Stimulated activated CD8-positive, alpha-beta memory T cell treated with anti-CD3 and anti-CD28 coated beads, Interleukin-7, amount 100 ng/mL, for 24 hours (primary cell): ENCODE measurements at regions not wholly inside any gene's neighbourhood (a gene's known extent, or its start where the extent isn't known, plus 50 kb on each side); places are given as distances from the start of the nearest gene placed in this dataset.
"Not testable (repeated sequence)": the region's sequence is repeated elsewhere in the genome, so short reads cannot be mapped to it uniquely, and the experiment has no call there.

Source experiments
- DNase-seq: peaks from one replicate; pipeline ENCODE4 v3.0.0-alpha.2; 2020; ENCODE audit warnings: low read depth

DNA sequence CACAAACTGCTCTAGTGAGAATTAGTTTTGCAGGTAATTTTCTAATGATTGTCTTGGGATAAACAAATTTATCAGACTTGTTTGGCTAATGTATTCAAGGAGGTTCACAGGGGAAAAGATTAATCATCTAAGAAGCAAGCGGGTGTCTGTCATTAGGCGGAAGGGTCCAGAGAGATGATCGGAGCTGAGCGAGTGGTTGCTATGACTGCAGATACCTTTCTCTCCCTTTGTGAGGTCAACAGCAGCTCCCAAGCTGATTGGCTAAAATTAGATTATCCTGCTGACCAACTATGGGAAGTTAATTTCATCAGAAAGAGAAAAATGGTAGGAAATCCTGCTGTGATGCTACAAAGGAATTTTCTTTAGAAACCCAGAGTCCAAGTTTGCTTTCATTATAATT, 276.0 kb downstream of the SOX2 start:
- no peak for DNase-seq

- DNase-seq: no peak
Observed at GRCh38 chr3:181998828-181999227, 287.1 kb downstream of the SOX2 start.

DNA sequence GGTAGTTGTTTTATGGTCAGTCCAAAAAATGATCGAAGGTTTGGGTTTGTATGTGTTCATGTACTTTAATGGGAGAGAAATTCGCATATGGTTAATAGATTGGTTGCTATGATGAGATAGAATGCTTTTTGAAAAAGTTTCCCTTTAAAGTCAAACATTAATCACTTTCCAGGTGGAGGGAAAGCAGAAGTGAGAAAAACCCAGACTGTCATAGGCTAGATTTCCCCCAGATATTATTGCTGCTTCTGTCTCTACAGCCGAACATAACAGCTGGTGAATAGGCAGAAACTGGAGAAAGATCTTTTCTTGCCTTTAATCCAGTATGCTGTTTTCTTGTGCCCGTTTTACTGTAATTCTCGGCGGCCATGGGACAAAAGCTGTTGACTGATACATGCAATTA, 287.6 kb downstream of the SOX2 start:
- no peak for DNase-seq

GRCh38 chr3:182000447-182000846, 288.7 kb downstream of the SOX2 start:
- DNase-seq: no peak

DNA sequence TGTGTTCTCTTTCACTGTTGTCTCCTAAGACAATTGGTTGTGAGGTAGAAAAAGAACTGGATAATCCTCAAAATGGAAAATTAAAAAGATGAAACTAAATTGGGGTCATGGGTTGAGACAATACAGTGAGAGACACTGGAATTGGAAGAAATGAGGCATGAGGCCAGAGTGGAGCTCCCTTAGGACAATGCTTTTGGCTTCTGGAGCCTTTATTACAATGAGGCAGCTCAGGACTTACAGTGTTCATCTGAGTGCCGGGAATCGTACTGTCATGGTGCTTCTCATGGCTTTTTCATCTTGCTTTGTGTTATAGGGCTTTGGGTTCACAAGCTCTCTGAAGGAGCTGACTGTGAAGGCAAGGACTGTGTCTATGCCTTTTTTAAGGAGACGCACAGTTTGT, 293.5 kb downstream of the SOX2 start:
- DNase-seq: no peak

- DNase-seq: no peak
Observed at GRCh38 chr3:182005701-182006100, 294.0 kb downstream of the SOX2 start.

DNA sequence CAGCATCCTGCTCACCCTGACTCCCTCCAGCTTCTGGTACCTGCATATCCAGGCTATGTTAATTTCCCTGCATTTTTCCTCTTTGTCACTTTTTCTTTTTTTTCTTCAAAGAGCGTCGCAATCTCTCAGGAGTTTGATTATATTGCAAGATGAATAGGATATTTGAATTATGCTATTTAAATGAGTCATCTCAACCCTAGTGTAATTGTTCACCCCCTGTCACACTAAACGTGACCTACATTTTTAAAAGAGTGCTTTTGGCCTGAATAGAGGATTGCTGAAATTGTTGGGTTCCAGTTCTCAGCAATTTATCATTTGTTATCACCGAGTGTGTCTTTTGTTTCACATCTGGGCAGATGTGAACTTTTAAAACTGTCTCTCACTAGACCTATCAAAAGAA, 294.7 kb downstream of the SOX2 start:
- DNase-seq: no peak

DNA sequence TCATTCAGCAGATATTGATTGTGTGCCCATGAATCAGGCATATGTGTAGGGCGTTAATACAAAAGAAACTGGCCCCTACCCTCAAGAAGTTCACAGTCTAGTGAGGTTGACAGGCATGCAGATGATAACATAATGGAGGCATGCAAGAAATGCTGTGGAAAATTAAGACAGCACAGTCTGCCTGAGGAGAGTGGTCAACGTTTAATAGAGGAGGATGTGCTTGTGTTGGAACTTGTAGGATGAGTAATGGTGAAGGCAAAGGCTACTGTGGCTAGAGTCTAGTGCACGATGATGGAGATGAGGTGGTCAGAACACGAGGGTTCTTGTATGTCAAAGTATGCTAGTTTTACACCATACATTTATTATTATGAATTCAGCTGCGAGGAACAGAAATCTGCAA, 295.7 kb downstream of the SOX2 start:
- no peak for DNase-seq

DNA sequence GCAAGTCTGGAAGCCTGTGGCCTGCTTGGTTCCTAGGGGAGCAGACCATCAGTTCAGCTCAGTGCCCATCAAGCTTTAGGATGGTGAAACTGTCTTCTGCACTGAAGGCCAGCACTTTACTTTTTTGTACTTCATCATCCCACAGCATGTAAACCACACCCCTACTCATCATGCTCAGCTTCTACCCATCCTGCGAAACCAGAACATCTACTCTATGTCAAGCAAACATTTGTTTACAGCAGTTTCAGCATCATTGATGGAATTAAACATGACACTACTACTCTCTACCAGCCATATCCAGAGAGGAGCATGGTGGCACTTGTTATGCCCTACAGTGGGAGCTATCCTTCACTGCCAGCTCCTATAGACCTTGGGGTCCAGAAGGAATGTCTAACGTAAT, 306.6 kb downstream of the SOX2 start:
- DNase-seq: no peak

DNA sequence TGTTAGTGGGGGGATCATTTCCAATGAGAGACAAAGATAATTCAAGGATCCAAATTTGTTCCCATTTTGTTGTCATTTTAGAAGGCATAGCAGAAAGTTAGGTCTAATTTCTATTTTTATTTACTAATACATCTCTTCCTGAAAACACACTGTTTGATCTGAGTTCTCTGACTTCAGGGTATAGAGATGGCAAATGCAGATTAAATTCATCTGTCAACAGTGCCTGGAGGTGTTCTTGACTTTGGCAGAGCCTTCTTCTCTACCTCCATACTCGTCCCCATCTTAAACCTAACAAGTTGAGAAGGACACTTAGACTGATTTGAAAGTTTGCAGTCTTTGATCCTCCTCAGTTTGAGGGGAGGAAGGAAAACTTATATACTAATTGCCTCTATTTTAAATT, 308.2 kb downstream of the SOX2 start:
- DNase-seq: no peak

GRCh38 chr3:182023843-182024242, 312.1 kb downstream of the SOX2 start:
- no peak for DNase-seq

GRCh38 chr3:182027366-182027765, 315.6 kb downstream of the SOX2 start:
- no peak for DNase-seq

DNA sequence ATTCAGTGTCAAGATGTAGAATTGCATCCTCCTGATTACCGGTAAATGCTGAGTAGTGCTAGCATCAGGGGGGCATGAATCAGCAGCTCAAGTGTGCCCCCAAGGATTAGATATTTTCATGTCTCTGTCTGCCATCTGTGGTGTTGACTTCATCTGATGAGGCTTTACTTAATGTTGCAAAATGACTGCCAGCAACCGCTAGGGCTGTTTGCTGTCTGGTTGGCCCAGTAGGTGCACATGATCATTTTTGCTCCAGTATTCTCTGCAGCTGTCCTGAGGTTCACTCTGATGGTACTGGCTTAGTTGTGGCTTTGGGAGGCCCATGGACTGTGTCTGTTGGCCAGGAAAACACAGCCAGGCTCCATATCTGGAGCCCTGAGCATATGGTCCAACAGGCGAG, 316.4 kb downstream of the SOX2 start:
- no peak for DNase-seq

DNA sequence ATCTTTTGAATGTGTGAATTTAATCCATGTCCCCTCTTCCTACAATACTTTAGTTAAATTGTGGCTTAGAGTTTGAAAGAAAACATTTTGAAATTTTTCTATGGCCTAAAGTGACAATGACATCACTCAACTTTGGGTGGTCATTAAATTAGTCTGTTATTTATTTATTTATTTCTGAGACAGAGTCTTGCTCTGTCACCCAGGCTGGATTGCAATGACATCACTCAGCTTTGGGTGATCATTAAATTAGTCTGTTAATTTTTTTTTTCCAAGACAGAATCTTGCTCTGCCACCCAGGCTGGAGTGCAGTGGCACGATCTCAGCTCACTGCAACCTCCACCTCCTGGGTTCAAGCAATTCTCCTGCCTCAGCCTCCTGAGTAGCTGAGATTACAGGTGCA, 322.5 kb downstream of the SOX2 start:
- not testable (repeated sequence) for DNase-seq

GRCh38 chr3:182035324-182035723, 323.6 kb downstream of the SOX2 start:
- DNase-seq: no peak

DNA sequence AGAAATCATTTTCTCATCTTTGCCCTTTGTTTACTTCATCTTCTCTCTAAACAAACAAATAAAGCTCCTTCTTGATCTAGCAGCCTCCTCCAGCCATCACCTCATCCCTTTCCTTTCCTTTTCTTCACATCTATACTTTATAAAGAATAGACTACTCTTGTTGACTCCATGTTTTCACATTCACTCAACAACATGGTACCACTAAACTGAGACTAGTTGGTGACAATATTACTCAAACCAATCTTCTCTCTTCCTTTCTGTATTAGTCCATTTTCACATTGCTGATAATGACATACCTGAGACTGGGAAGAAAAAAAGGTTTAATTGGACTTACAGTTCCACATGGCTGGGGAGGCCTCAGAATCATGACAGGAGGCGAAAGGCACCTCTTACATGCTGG, 324.7 kb downstream of the SOX2 start:
- DNase-seq: no peak

DNA sequence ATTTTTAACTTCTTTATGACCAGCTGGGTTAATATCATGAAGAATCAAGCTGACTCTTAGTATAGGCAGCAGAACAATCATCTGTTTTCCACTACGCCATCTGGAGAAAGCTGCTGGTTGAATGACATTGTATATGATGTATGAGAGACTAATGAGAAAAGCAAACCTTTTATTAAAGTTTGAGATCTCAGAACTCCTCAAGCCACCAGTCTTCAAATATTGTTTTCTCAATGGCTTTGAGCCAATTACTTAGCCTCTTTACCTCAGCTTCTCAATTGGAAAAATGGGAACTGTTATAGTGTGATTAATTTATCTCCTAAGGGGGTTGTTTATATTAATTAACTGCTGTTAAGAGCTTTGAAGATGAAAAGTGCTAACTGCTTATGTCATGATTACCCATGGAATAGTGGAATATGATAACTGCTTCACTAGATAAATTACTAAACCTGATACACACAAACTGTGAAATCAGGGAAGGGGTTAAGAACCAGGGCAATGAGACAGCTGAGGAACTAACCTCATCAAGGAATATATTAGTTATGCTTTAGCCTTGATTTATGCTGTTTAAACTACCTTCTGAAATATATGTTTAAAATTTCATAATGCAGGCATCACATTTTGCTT, 330.1 kb downstream of the SOX2 start:
- no peak for DNase-seq

- no peak for DNase-seq
Observed at GRCh38 chr3:182045736-182046135, 334.0 kb downstream of the SOX2 start.

DNA sequence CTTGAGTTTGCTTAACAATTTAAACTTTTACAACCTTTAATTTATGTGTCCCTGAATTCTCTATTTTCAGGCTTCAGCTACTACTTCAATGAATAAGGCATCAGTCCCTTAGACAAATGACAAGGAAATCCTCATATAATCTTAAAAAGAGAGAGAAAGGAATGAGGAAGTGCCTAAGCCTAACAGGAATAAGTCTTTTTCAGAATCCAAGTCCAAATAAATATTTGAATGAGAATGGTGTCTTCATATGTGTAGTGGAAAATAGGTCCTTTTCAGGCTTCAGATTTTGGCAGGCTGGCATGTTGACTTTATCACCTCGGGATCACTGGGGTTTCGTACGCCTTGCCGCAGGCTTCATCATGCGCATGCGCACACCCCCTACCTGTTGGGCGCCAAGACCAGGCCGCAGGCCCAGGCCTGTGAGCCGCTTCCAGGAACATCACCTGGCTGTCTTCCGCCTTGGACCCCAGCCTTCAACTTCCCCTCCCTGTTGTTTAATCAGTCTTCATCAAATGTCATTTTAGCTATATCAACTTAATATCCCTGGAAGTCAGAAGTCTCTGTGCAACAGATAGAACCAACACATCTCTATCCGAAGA, 334.5 kb downstream of the SOX2 start:
- DNase-seq: no peak

DNA sequence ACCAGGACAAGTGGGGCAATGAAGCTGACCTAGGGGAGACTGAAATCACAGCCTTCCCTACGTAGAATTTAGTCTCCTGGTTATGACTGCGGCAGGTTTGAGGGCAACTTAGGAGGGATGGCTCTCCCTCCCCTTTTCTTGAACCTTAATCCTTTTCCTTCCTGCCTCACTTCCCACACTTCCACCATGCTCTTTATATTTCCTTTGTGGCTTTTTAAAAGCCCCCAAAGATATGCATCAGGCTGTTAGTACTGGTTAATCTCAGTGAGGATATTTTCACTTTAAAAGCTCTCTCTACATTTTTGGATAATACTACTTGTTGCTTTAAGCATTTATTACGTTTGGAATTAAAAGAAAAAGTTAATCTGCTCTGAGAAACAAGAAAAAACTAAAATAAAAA, 339.2 kb downstream of the SOX2 start:
- no peak for DNase-seq

DNA sequence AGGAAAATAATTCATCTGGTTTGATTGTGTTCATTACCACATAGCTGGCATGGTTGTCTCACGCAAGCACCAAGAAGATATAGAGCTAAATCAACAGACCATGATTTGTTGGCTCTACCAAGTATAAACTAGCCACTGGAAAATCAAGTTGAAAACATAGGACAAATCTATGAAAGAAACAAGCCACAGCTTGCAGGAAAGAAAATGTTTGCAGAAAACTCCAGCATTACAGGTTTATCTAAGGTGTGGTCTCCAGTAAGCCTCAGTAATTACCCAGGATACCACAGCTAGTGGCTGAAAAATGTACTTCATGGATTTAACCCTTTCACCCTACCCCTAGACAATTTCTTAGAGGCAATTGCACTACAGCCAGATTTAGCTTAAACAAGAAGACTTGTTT, 340.6 kb downstream of the SOX2 start:
- no peak for DNase-seq

- no peak for DNase-seq
Observed at GRCh38 chr3:182052757-182053156, 341.0 kb downstream of the SOX2 start.

GRCh38 chr3:182058488-182058887, 346.8 kb downstream of the SOX2 start:
- DNase-seq: no peak

DNA sequence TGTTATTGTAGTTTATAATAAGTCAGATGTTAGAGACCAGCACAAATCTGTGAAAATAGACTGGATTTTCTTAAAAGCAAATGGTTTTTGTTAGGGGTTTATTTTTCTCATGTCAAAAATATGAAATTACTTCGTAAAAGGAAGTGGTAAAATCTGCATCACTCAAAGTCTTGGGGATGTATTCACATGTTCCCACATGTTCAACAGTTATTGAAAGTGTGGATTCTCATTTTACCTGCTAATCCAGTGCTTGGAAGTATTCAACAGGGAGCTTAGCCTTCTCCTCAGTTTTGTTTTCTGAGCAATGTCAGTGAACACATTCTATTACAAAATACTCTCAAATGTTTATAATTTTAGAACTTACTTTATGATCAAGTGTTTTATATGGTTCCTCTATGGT, 352.0 kb downstream of the SOX2 start:
- no peak for DNase-seq
